ENCODE measurements at regions not wholly inside any gene's neighbourhood (a gene's known extent, or its start where the extent isn't known, plus 50 kb on each side); places are given as distances from the start of the nearest gene placed in this dataset.

GRCh38 chr7:153628825-153629224 lies 423.4 kb upstream of the DPP6 start:
- DNase-seq (ENCODE audit: low read depth, low spot score) (no peak), ATAC-seq (no peak)
- intact Hi-C loops (cut with micrococcal nuclease; ENCODE audit: unreplicated experiment) (no loop called here), in situ Hi-C loops (cut with HindIII; ENCODE audit: low pct_unique_long_range_greater_than_20kb, low sequenced_read_pairs) (no loop called here)
- CTCF ChIA-PET, result no interaction called here
- Histone ChIP-seq H3K27me3 (ENCODE audit: control insufficient read depth, insufficient read depth, low read length) (no peaks in the 10 kb centered on the region), H3K27ac (ENCODE audit: low read length) (no peak overlapping the region), H3K4me1 (ENCODE audit: control insufficient read depth, insufficient read depth, low read length) (no peaks in the 10 kb centered on the region), H3K9me3 (ENCODE audit: control insufficient read depth, insufficient read depth, low read depth, low read length) (no peaks in the 10 kb centered on the region), H3K36me3 (ENCODE audit: control insufficient read depth, insufficient read depth, low read length) (no peaks in the 10 kb centered on the region), H3K4me3 (ENCODE audit: low read depth in 2 of 2, low read length in 2 of 2) (no peak overlapping the region)
- POLR2A ChIA-PET, result no interaction called here
- no peak for TF ChIP-seq TCF7L2 (IDR thresholded peaks at IDR 0.05; ENCODE audit: low read depth, low read length)
- TF ChIP-seq POLR2AphosphoS5 (IDR thresholded peaks at IDR 0.05; ENCODE audit: low read depth, low read length), result no peak
- TF ChIP-seq REST (IDR thresholded peaks at IDR 0.05; ENCODE audit: insufficient read depth in 1 of 2, low read depth in 2 of 2, low read length in 1 of 2), result no peak
- TF ChIP-seq SIN3A (IDR thresholded peaks at IDR 0.05; ENCODE audit: borderline replicate concordance, insufficient read depth, low read depth, low read length), result no peak
- no peak for TF ChIP-seq CTCF (IDR thresholded peaks at IDR 0.05)
- no TSS peak for BruUV-seq (replicated peaks)

GRCh38 chr7:153638821-153639435 lies 413.3 kb upstream of the DPP6 start:
- ATAC-seq, result no peak
- CTCF ChIA-PET, result no interaction called here

More at GRCh38 chr7:153638821-153639435, 413.3 kb upstream of the DPP6 start:
- no peaks in the 10 kb centered on the region for H3K36me3 ChIP-seq (ENCODE audit: control insufficient read depth, insufficient read depth, low read length)
- H3K4me3 ChIP-seq (ENCODE audit: low read depth in 2 of 2, low read length in 2 of 2), result no peak overlapping the region
- no peak overlapping the region for H3K27ac ChIP-seq (ENCODE audit: low read length)
- H3K4me1 ChIP-seq (ENCODE audit: control insufficient read depth, insufficient read depth, low read length), result no peaks in the 10 kb centered on the region
- 0 out of 2 replicates have a peak, but pooled peaks cover 3% of the 10 kb centered on the region for H3K9me3 ChIP-seq (ENCODE audit: control insufficient read depth, insufficient read depth, low read depth, low read length)
- no peak for TF ChIP-seq POLR2AphosphoS5 (IDR thresholded peaks at IDR 0.05; ENCODE audit: low read depth, low read length)
- TF ChIP-seq SIN3A (IDR thresholded peaks at IDR 0.05; ENCODE audit: borderline replicate concordance, insufficient read depth, low read depth, low read length), result no peak
- TF ChIP-seq CTCF (IDR thresholded peaks at IDR 0.05), result no peak
- H3K27me3 ChIP-seq (ENCODE audit: control insufficient read depth, insufficient read depth, low read length), result no peaks in the 10 kb centered on the region
- DNase-seq (ENCODE audit: low read depth, low spot score), result no peak
- BruUV-seq (replicated peaks), result no TSS peak
- POLR2A ChIA-PET, result no interaction called here
- intact Hi-C loops (cut with micrococcal nuclease; ENCODE audit: unreplicated experiment) (no loop called here), in situ Hi-C loops (cut with HindIII; ENCODE audit: low pct_unique_long_range_greater_than_20kb, low sequenced_read_pairs) (no loop called here)
